ENCODE measurements at regions not wholly inside any gene's neighbourhood (a gene's known extent, or its start where the extent isn't known, plus 50 kb on each side); places are given as distances from the start of the nearest gene placed in this dataset.

DNA sequence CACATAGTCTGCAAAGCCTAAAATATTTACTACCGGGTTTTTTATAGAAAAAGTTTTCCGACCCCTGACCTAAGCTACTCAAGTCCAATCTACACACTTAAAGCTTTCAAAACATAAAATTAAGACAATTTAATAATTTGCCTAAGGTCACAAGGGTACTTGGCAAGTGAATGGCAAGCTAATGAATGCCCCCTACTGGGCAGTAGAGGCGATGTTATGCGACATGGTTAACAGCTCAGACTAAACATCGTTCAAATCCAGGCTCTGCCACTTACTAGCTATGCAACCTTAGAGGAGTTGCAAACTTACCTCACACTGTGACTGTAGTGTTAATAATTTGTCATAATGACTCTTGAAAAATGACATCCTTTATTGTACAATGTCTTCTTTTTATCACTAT, 317.2 kb upstream of the NFIA start:
- H3K23ac ChIP-seq (ENCODE audit: insufficient read length): no peak overlapping the region
- no peaks in the 10 kb centered on the region for H4K20me1 ChIP-seq (replicated peaks in 1 of 2; ENCODE audit: control insufficient read depth in 1 of 2, insufficient read depth in 2 of 2, low read length in 2 of 2)
- no peak overlapping the region for H2BK5ac ChIP-seq (ENCODE audit: low read depth, low read length)
- H3K36me3 ChIP-seq (ENCODE audit: control insufficient read depth in 2 of 4, insufficient read depth in 4 of 4, low read length in 3 of 4): no peaks in the 10 kb centered on the region
- no peak overlapping the region for H2AK5ac ChIP-seq (ENCODE audit: low read depth, low read length)
- H2BK120ac ChIP-seq (replicated peaks; ENCODE audit: low read depth, low read length): no peak overlapping the region
- no peak overlapping the region for H4K8ac ChIP-seq (ENCODE audit: extremely low read depth, insufficient read depth, low read length)
- no peak overlapping the region for H3K18ac ChIP-seq (ENCODE audit: extremely low read depth, low read length)
- no peak overlapping the region for H3K56ac ChIP-seq (replicated peaks; ENCODE audit: insufficient read length, low read depth, low read length)
- no peak overlapping the region for H3K4me2 ChIP-seq (ENCODE audit: insufficient read depth in 1 of 2, low read depth in 2 of 2, low read length in 2 of 2)
- no peaks in the 10 kb centered on the region for H3K4me1 ChIP-seq (replicated peaks in 1 of 4; ENCODE audit: control insufficient read depth in 3 of 4, insufficient read depth in 4 of 4, low read length in 3 of 4)
- H3K27ac ChIP-seq (ENCODE audit: low read depth, low read length): no peak overlapping the region
- no peak overlapping the region for H2BK15ac ChIP-seq (ENCODE audit: low read length)
- no peak overlapping the region for H2AFZ ChIP-seq (ENCODE audit: low read length)
- ChIA-PET POLR2A (ENCODE audit: partially characterized antibody) (no interaction called here), CTCF (ENCODE audit: partially characterized antibody) (interaction anchor here (0.5 to 2.6 kb wide), 33 partner anchors 9 to 797 kb away, joined by 3 to 23 read pairs (median 4); no protein-coding TSS in a partner anchor)
- H3K79me2 ChIP-seq (ENCODE audit: control insufficient read depth in 1 of 2, insufficient read depth in 2 of 2, low read length in 2 of 2): no peaks in the 10 kb centered on the region
- DNase-seq (ENCODE audit: low read depth in 1 of 2, low spot score in 2 of 2): peak in 1 of 2 experiments; percentile 7
- no peak overlapping the region for H2BK12ac ChIP-seq (ENCODE audit: low read depth, low read length)
- WGBS, 2 experiments (ENCODE audit: extremely low coverage in 1 of 2, insufficient coverage in 1 of 2, insufficient read length in 1 of 2, insufficient replicate concordance in 2 of 2, low coverage in 1 of 2, low lambda C conversion rate in 2 of 2, missing lambda C conversion rate in 1 of 2): 54% methylated on average over 5 of the region's 5 CpGs; no CpG with 5 or more reads in 1 of the 2 experiments
- H3K4ac ChIP-seq (replicated peaks; ENCODE audit: insufficient read length, low read depth, low read length): no peak overlapping the region
- no peak overlapping the region for H4K91ac ChIP-seq (replicated peaks; ENCODE audit: insufficient read length, low read length)
- peak; percentile 74 for FAIRE-seq
- no peak overlapping the region for H2BK20ac ChIP-seq (ENCODE audit: low read length)
- H3K23me2 ChIP-seq (ENCODE audit: low read depth, low read length): no peaks in the 10 kb centered on the region; the same call in 1 of the 2 replicates
- no peaks in the 10 kb centered on the region; a peak in 1 of 7 replicates for H3K27me3 ChIP-seq (replicated peaks in 1 of 4; ENCODE audit: control insufficient read depth in 3 of 4, extremely low read depth in 1 of 4, insufficient read depth in 3 of 4, low read length in 3 of 4)
- no peak overlapping the region for H4K5ac ChIP-seq (ENCODE audit: insufficient read length, low read depth, low read length)
- no peak overlapping the region for H3K4me3 ChIP-seq (ENCODE audit: extremely low read depth in 1 of 4, insufficient read depth in 2 of 4, low read depth in 3 of 4, low read length in 4 of 4)
- no peak overlapping the region for H3K14ac ChIP-seq (ENCODE audit: insufficient read length)
- no peaks in the 10 kb centered on the region for H3K9me3 ChIP-seq (ENCODE audit: insufficient read depth in 2 of 2, low read depth in 1 of 2, low read length in 1 of 2)
- H3K79me1 ChIP-seq (ENCODE audit: low read depth, low read length): no peaks in the 10 kb centered on the region
- no peak overlapping the region for H3K9ac ChIP-seq (replicated peaks in 1 of 4; ENCODE audit: extremely low read depth in 1 of 4, low read depth in 3 of 4, low read length in 3 of 4)
- TF ChIP-seq HDAC2 (IDR thresholded peaks at IDR 0.05; ENCODE audit: borderline replicate concordance in 1 of 2, low read depth in 2 of 2, low read length in 2 of 2) (no peak), CREB1 (IDR thresholded peaks at IDR 0.05) (0 out of 2 replicates have a peak, but pooled peaks have one; percentile 22), JUND (IDR thresholded peaks at IDR 0.05; ENCODE audit: low read length) (no peak), ASH2L (IDR thresholded peaks at IDR 0.05; ENCODE audit: low read length) (no peak), RXRA (IDR thresholded peaks at IDR 0.05; ENCODE audit: insufficient read depth, low read depth, low read length) (no peak), SP2 (IDR thresholded peaks at IDR 0.05; ENCODE audit: low read length) (no peak), CHD1 (IDR thresholded peaks at IDR 0.05; ENCODE audit: low read depth, low read length) (no peak), RFX5 (IDR thresholded peaks at IDR 0.05; ENCODE audit: borderline replicate concordance, low read depth, low read length) (no peak), BACH1 (IDR thresholded peaks at IDR 0.05; ENCODE audit: low read length) (no peak), TCF12 (IDR thresholded peaks at IDR 0.05; ENCODE audit: low read depth, low read length) (no peak)
- TF ChIP-seq, protein P1, sequence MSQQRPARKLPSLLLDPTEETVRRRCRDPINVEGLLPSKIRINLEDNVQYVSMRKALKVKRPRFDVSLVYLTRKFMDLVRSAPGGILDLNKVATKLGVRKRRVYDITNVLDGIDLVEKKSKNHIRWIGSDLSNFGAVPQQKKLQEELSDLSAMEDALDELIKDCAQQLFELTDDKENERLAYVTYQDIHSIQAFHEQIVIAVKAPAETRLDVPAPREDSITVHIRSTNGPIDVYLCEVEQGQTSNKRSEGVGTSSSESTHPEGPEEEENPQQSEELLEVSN (IDR thresholded peaks at IDR 0.05): no peak
- TF ChIP-seq, protein P2, sequence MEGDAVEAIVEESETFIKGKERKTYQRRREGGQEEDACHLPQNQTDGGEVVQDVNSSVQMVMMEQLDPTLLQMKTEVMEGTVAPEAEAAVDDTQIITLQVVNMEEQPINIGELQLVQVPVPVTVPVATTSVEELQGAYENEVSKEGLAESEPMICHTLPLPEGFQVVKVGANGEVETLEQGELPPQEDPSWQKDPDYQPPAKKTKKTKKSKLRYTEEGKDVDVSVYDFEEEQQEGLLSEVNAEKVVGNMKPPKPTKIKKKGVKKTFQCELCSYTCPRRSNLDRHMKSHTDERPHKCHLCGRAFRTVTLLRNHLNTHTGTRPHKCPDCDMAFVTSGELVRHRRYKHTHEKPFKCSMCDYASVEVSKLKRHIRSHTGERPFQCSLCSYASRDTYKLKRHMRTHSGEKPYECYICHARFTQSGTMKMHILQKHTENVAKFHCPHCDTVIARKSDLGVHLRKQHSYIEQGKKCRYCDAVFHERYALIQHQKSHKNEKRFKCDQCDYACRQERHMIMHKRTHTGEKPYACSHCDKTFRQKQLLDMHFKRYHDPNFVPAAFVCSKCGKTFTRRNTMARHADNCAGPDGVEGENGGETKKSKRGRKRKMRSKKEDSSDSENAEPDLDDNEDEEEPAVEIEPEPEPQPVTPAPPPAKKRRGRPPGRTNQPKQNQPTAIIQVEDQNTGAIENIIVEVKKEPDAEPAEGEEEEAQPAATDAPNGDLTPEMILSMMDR (IDR thresholded peaks at IDR 0.05; ENCODE audit: control extremely low read depth in 1 of 3, insufficient read depth in 1 of 3, low read depth in 1 of 3, low read length in 3 of 3): peak; percentile 46 to 79 (median 67)
